ENCODE measurements at regions not wholly inside any gene's neighbourhood (a gene's known extent, or its start where the extent isn't known, plus 50 kb on each side); places are given as distances from the start of the nearest gene placed in this dataset.
A peak's percentile ranks its signal among the peaks of the same experiment; 100 is the strongest.

GRCh38 chr11:25357133-25357532, 860.3 kb downstream of the LUZP2 start:
- no peak for TF ChIP-seq CTCF (IDR thresholded peaks at IDR 0.05; ENCODE audit: low read depth, low read length, missing control alignments)
- Histone ChIP-seq H3K27ac (no peak overlapping the region), H3K27me3 (replicated peaks) (no peaks in the 10 kb centered on the region), H3K4me3 (ENCODE audit: low read depth, low read length) (no peak overlapping the region), H3K36me3 (replicated peaks) (no peaks in the 10 kb centered on the region)
- in situ Hi-C loops (cut with HindIII; ENCODE audit: low pct_ligation_motif_present, low sequenced_read_pairs) = no loop called here
- DNase-seq = no peak

- no peaks in the 10 kb centered on the region for H3K36me3 ChIP-seq (replicated peaks)
- H3K27me3 ChIP-seq (replicated peaks) = no peaks in the 10 kb centered on the region
- no peak overlapping the region for H3K4me3 ChIP-seq (ENCODE audit: low read depth, low read length)
- H3K27ac ChIP-seq = no peak overlapping the region
- in situ Hi-C loops (cut with HindIII; ENCODE audit: low pct_ligation_motif_present, low sequenced_read_pairs) = no loop called here
- no peak for DNase-seq
- TF ChIP-seq CTCF (IDR thresholded peaks at IDR 0.05; ENCODE audit: low read depth, low read length, missing control alignments) = no peak
Observed at GRCh38 chr11:25377466-25377865, 880.6 kb downstream of the LUZP2 start.

- DNase-seq = peak; percentile 0
- H3K4me3 ChIP-seq (ENCODE audit: low read depth, low read length) = no peak overlapping the region
- TF ChIP-seq CTCF (IDR thresholded peaks at IDR 0.05; ENCODE audit: low read depth, low read length, missing control alignments) = no peak
- H3K27ac ChIP-seq = no peak overlapping the region
- no peaks in the 10 kb centered on the region for H3K36me3 ChIP-seq (replicated peaks)
- H3K27me3 ChIP-seq (replicated peaks) = no peaks in the 10 kb centered on the region
- in situ Hi-C loops (cut with HindIII; ENCODE audit: low pct_ligation_motif_present, low sequenced_read_pairs) = no loop called here
Observed at GRCh38 chr11:25396847-25397246, 900.0 kb downstream of the LUZP2 start.

GRCh38 chr11:25408146-25408545, 911.3 kb downstream of the LUZP2 start:
- Histone ChIP-seq H3K27ac (no peak overlapping the region), H3K4me3 (ENCODE audit: low read depth, low read length) (no peak overlapping the region), H3K36me3 (replicated peaks) (no peaks in the 10 kb centered on the region), H3K27me3 (replicated peaks) (no peaks in the 10 kb centered on the region)
- no peak for DNase-seq
- in situ Hi-C loops (cut with HindIII; ENCODE audit: low pct_ligation_motif_present, low sequenced_read_pairs) = no loop called here
- no peak for TF ChIP-seq CTCF (IDR thresholded peaks at IDR 0.05; ENCODE audit: low read depth, low read length, missing control alignments)

GRCh38 chr11:25415793-25416192, 916.1 kb upstream of the ANO3 start:
- DNase-seq = no peak
- no peak for TF ChIP-seq CTCF (IDR thresholded peaks at IDR 0.05; ENCODE audit: low read depth, low read length, missing control alignments)
- no peak overlapping the region for H3K27ac ChIP-seq
- no peak overlapping the region for H3K4me3 ChIP-seq (ENCODE audit: low read depth, low read length)
- H3K36me3 ChIP-seq (replicated peaks) = no peaks in the 10 kb centered on the region
- in situ Hi-C loops (cut with HindIII; ENCODE audit: low pct_ligation_motif_present, low sequenced_read_pairs) = no loop called here
- no peaks in the 10 kb centered on the region for H3K27me3 ChIP-seq (replicated peaks)

GRCh38 chr11:25423436-25424199, 908.3 kb upstream of the ANO3 start:
- Histone ChIP-seq H3K4me3 (ENCODE audit: low read depth, low read length) (no peak overlapping the region), H3K27ac (peak overlapping the region; percentile 34), H3K36me3 (replicated peaks) (no peaks in the 10 kb centered on the region), H3K27me3 (replicated peaks) (no peaks in the 10 kb centered on the region)
- peak; percentile 20 for DNase-seq
- in situ Hi-C loops (cut with HindIII; ENCODE audit: low pct_ligation_motif_present, low sequenced_read_pairs) = no loop called here
- no peak for TF ChIP-seq CTCF (IDR thresholded peaks at IDR 0.05; ENCODE audit: low read depth, low read length, missing control alignments)

All from brain microvascular endothelial cell (primary cell).